ENCODE measurements at regions not wholly inside any gene's neighbourhood (a gene's known extent, or its start where the extent isn't known, plus 50 kb on each side); places are given as distances from the start of the nearest gene placed in this dataset.

GRCh38 chr21:38740090-38740489 is 65.6 kb upstream of the ETS2 start:
- Histone ChIP-seq H3K4me1 (replicated peaks in 1 of 2; ENCODE audit: control insufficient read depth in 2 of 2, insufficient read depth in 2 of 2, low read length in 2 of 2) (peaks cover 0 to 8% of the 10 kb centered on the region in 2 experiments; a peak in 1 of 5 replicates), H3K9ac (ENCODE audit: insufficient read depth in 1 of 2, low read depth in 2 of 2, low read length in 2 of 2) (no peak overlapping the region), H3K9me3 (replicated peaks; ENCODE audit: control insufficient read depth, insufficient read depth, low read depth, low read length) (0 out of 2 replicates have a peak, but pooled peaks cover 4% of the 10 kb centered on the region), H3K4me3 (no peak overlapping the region), H3K9me1 (ENCODE audit: control insufficient read depth, insufficient read depth, low read length) (no peaks in the 10 kb centered on the region), H4K20me1 (replicated peaks; ENCODE audit: control insufficient read depth, insufficient read depth, low read length) (no peaks in the 10 kb centered on the region), H3K4me2 (ENCODE audit: insufficient read depth, low read length) (no peak overlapping the region), H3K36me3 (ENCODE audit: control insufficient read depth, insufficient read depth, low read length) (no peaks in the 10 kb centered on the region), H3K79me2 (ENCODE audit: control insufficient read depth, insufficient read depth, low read length) (no peaks in the 10 kb centered on the region), H3K27me3 (ENCODE audit: control insufficient read depth in 2 of 2, insufficient read depth in 2 of 2, low read length in 2 of 2) (peaks cover 9 to 10% of the 10 kb centered on the region in 2 experiments; a peak in 3 of 5 replicates), H2AFZ (ENCODE audit: low read depth, low read length) (no peak overlapping the region), H3K27ac (ENCODE audit: extremely low read depth, low read depth, low read length) (no peak overlapping the region)
- WGBS (ENCODE audit: insufficient coverage, low coverage, missing lambda C conversion rate), result 0% methylated on average over 3 of the region's 3 CpGs
- intact Hi-C loops (cut with micrococcal nuclease), result no loop called here
- FAIRE-seq, result no peak
- no peak for ATAC-seq
- TF ChIP-seq GMEB1 (CRISPR knock-in tag; IDR thresholded peaks at IDR 0.05) (no peak), IRF1 (CRISPR knock-in tag; IDR thresholded peaks at IDR 0.05; ENCODE audit: borderline replicate concordance) (no peak), BHLHE40 (IDR thresholded peaks at IDR 0.05; ENCODE audit: low read length) (no peak), ZNF347 (CRISPR knock-in tag; IDR thresholded peaks at IDR 0.05; ENCODE audit: low read depth) (no peak), ZBTB11 (CRISPR knock-in tag; IDR thresholded peaks at IDR 0.05) (no peak), BRD9 (IDR thresholded peaks at IDR 0.05; ENCODE audit: low read depth, partially characterized antibody) (no peak), MITF (IDR thresholded peaks at IDR 0.05) (no peak), PHF21A (IDR thresholded peaks at IDR 0.05; ENCODE audit: borderline replicate concordance, low read depth) (no peak), KAT8 (IDR thresholded peaks at IDR 0.05; ENCODE audit: low read depth) (no peak), NR4A1 (CRISPR knock-in tag; IDR thresholded peaks at IDR 0.05) (no peak), NR4A1 (tag; IDR thresholded peaks at IDR 0.05) (no peak)
- DNase-seq (ENCODE audit: extremely low read depth in 1 of 4, low spot score in 3 of 4), result no peak
- ChIA-PET CTCF (ENCODE audit: low intra/inter-chr PET ratio) (interaction anchor here (1.3 kb wide), 1 partner anchor 398 kb away, joined by 3 read pairs; no protein-coding TSS in a partner anchor), POLR2A (no interaction called here)
- BruUV-seq (replicated peaks), result no TSS peak
- in situ Hi-C loops (cut with MboI), result no loop called here
